ENCODE measurements at regions not wholly inside any gene's neighbourhood (a gene's known extent, or its start where the extent isn't known, plus 50 kb on each side); places are given as distances from the start of the nearest gene placed in this dataset.
A peak's percentile ranks its signal among the peaks of the same experiment; 100 is the strongest.

DNA sequence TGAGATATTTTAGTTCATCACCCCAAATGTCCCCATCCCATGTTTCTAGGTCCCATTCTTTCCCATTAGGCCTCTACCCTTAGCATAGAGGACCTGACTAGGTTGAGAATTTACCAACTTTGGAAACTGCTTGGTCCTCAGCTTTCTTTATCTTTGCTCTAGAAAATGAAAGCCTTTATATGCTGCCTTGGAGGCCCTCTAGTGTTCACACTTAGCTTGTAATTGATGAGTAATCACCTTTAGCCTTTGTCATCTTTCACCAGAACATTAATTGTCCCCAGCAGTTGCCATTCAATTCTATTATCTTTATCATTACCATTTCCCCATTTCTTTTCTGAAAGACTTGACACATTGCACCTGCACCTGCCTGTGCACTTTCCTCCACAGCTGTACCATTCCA lies 589.2 kb upstream of the NR3C2 start:
- TF ChIP-seq, protein P1, sequence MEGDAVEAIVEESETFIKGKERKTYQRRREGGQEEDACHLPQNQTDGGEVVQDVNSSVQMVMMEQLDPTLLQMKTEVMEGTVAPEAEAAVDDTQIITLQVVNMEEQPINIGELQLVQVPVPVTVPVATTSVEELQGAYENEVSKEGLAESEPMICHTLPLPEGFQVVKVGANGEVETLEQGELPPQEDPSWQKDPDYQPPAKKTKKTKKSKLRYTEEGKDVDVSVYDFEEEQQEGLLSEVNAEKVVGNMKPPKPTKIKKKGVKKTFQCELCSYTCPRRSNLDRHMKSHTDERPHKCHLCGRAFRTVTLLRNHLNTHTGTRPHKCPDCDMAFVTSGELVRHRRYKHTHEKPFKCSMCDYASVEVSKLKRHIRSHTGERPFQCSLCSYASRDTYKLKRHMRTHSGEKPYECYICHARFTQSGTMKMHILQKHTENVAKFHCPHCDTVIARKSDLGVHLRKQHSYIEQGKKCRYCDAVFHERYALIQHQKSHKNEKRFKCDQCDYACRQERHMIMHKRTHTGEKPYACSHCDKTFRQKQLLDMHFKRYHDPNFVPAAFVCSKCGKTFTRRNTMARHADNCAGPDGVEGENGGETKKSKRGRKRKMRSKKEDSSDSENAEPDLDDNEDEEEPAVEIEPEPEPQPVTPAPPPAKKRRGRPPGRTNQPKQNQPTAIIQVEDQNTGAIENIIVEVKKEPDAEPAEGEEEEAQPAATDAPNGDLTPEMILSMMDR (IDR thresholded peaks at IDR 0.05) = peak; percentile 22
- no peak for DNase-seq
- Mint-ChIP-seq H3K27ac (no peak overlapping the region), H3K27me3 (ENCODE audit: low read depth, poor library complexity) (no peaks in the 10 kb centered on the region), H3K9me3 (no peaks in the 10 kb centered on the region), H3K4me1 (no peaks in the 10 kb centered on the region), H3K4me3 (no peak overlapping the region), H3K36me3 (ENCODE audit: low read depth) (no peaks in the 10 kb centered on the region)

DNA sequence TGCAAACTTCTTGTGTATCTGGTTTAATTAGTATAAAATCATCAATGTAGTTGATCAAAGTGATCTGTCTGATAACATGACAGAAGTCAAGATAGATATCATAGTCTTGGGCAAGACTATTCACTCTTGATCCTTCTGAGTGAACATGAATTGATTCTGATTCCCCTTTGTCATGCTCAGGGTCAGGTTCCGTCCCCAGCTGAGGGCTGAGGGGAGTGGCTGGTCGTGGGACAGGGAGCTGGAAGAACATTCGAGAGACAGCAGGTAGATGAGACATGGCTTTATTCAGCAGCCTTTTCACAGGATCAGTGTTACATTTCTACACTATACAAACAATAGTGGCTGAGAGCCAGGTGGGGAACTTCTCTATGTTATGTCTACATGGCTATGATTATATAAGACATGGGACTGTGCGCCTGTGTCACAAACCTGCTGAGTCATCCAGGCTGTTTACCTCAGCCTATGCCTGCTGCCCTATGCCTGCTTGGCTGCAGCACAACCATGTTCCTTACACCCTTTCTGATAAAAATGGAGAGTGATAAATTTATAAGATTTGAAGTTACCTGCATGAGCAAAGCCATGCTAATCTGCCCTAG lies 586.9 kb upstream of the NR3C2 start:
- no peaks in the 10 kb centered on the region for H3K36me3 Mint-ChIP-seq (ENCODE audit: low read depth)
- no peaks in the 10 kb centered on the region for H3K27me3 Mint-ChIP-seq (ENCODE audit: low read depth, poor library complexity)
- H3K4me3 Mint-ChIP-seq = no peak overlapping the region
- H3K9me3 Mint-ChIP-seq = no peaks in the 10 kb centered on the region
- no peak for DNase-seq
- H3K4me1 Mint-ChIP-seq = no peaks in the 10 kb centered on the region
- TF ChIP-seq, protein P1 (IDR thresholded peaks at IDR 0.05) = no peak
- H3K27ac Mint-ChIP-seq = no peak overlapping the region

DNA sequence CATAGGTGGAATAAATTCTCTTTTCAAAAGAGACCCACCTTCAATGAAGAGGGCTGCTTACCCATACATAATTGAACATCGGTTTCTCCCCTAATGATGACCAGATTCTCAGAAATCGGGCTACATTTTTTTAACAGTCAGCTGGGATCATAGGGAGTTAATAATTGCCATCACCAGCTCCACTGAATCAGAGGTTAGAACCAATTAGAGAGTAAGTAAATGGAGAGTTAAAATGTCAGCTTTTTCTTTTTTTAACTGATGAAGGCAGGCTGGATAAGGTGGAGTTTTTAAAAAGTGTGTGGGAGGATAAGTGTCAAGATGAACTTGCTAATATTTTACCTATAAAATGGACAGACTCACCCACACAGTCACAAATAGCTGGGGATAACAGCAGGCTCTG lies 584.5 kb upstream of the NR3C2 start:
- TF ChIP-seq, protein P1 (IDR thresholded peaks at IDR 0.05) = no peak
- H3K27ac Mint-ChIP-seq = no peak overlapping the region
- no peak overlapping the region for H3K4me3 Mint-ChIP-seq
- no peaks in the 10 kb centered on the region for H3K9me3 Mint-ChIP-seq
- H3K36me3 Mint-ChIP-seq (ENCODE audit: low read depth) = no peaks in the 10 kb centered on the region
- DNase-seq = no peak
- no peaks in the 10 kb centered on the region for H3K4me1 Mint-ChIP-seq
- no peaks in the 10 kb centered on the region for H3K27me3 Mint-ChIP-seq (ENCODE audit: low read depth, poor library complexity)

DNA sequence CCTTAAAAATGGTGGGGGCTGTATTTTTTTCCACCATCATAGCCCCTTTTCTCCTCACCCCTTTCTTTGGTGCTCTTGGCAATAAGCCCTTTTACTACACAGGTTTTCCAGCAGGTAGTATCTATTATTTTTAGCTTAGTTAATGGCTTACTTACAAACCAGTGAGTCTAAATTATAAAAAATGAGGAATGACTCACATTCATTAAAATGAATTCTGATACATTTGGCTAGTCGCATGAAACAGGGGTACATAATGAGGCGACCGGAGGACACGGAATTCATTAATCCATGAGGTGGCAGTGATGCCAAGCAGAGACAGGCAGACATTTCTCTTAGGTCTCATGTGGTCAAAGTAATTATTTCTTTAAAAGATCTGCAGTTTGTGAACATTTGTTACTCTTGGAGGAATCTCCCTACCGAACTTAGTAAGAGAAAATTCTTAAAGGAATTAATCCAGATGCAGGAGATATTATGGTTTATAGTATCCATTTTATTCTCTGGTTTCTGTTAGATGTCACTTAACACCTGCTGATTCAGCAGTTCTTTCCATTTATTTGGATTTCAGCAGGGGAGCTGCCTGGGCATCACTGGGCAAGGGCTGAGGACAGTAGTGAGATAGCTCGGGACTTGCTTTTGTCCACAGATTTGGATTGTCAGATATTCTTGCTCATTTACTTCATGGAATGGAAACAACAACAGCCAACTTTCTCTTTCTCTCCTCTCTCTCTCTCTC lies 575.0 kb upstream of the NR3C2 start:
- H3K9me3 Mint-ChIP-seq = peaks cover 2% of the 10 kb centered on the region
- no peak for DNase-seq
- TF ChIP-seq, protein P1 (IDR thresholded peaks at IDR 0.05) = no peak
- no peaks in the 10 kb centered on the region for H3K27me3 Mint-ChIP-seq (ENCODE audit: low read depth, poor library complexity)
- H3K36me3 Mint-ChIP-seq (ENCODE audit: low read depth) = no peaks in the 10 kb centered on the region
- peaks cover 6% of the 10 kb centered on the region for H3K4me1 Mint-ChIP-seq
- no peak overlapping the region for H3K4me3 Mint-ChIP-seq
- H3K27ac Mint-ChIP-seq = no peak overlapping the region

DNA sequence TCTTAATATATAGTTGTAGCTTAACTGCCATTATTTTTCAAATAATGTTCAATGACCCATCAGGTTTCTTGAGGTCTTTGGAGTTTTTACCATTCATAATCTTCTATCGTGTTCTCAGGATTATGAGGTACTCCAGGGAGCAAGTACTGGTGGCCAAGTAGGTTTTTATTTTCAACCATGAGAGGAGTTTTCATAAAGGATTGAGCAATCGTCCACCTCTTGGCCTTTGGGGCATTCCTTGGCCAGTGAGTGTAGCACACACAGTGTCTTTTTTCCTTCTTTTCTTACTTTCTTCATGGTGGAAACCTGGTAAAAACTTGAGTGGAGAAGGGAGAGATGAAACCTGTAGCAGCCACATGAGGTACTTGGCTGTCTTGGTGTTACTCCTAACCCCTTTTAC lies 567.0 kb upstream of the NR3C2 start:
- no peaks in the 10 kb centered on the region for H3K36me3 Mint-ChIP-seq (ENCODE audit: low read depth)
- TF ChIP-seq, protein P1 (IDR thresholded peaks at IDR 0.05) = no peak

More for the DNA sequence above, 567.0 kb upstream of the NR3C2 start:
- Mint-ChIP-seq H3K27ac (no peak overlapping the region), H3K4me1 (peaks cover 6% of the 10 kb centered on the region), H3K27me3 (ENCODE audit: low read depth, poor library complexity) (peaks cover 4% of the 10 kb centered on the region), H3K4me3 (no peak overlapping the region), H3K9me3 (peaks cover 12% of the 10 kb centered on the region)
- DNase-seq = no peak

All from nephron progenitor cell (in vitro differentiated cells).